DND-41 (cell line): ENCODE measurements at regions not wholly inside any gene's neighbourhood (a gene's known extent, or its start where the extent isn't known, plus 50 kb on each side); places are given as distances from the start of the nearest gene placed in this dataset.

Experiments
- EZH2 ChIP-seq: IDR thresholded peaks from 3 replicates; pipeline ENCODE4 v1.6.1; 2012; ENCODE audit warnings: borderline replicate concordance, low read depth, mild to moderate bottlenecking, moderate library complexity, low read length, inconsistent platforms; ENCODE audit not compliant: severe bottlenecking
- TF ChIP-seq, protein P1 (sequence below): IDR thresholded peaks from 2 replicates; pipeline ENCODE4 v1.5.1; 2012; ENCODE audit warnings: borderline replicate concordance, low read length, moderate library complexity, mild to moderate bottlenecking; ENCODE audit not compliant: poor library complexity, severe bottlenecking; ENCODE audit errors: extremely low read depth

- TF ChIP-seq, protein P1, sequence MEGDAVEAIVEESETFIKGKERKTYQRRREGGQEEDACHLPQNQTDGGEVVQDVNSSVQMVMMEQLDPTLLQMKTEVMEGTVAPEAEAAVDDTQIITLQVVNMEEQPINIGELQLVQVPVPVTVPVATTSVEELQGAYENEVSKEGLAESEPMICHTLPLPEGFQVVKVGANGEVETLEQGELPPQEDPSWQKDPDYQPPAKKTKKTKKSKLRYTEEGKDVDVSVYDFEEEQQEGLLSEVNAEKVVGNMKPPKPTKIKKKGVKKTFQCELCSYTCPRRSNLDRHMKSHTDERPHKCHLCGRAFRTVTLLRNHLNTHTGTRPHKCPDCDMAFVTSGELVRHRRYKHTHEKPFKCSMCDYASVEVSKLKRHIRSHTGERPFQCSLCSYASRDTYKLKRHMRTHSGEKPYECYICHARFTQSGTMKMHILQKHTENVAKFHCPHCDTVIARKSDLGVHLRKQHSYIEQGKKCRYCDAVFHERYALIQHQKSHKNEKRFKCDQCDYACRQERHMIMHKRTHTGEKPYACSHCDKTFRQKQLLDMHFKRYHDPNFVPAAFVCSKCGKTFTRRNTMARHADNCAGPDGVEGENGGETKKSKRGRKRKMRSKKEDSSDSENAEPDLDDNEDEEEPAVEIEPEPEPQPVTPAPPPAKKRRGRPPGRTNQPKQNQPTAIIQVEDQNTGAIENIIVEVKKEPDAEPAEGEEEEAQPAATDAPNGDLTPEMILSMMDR, result no peak
- TF ChIP-seq EZH2, result no peak
Measured at GRCh38 chr5:115402092-115402491, 105.6 kb upstream of the CCDC112 start.
